ENCODE measurements at regions not wholly inside any gene's neighbourhood (a gene's known extent, or its start where the extent isn't known, plus 50 kb on each side); places are given as distances from the start of the nearest gene placed in this dataset.

- no peak for TF ChIP-seq CTCF (IDR thresholded peaks at IDR 0.05; ENCODE audit: low read depth, low read length, poor library complexity, severe bottlenecking)
- no peak for TF ChIP-seq EZH2phosphoT487 (IDR thresholded peaks at IDR 0.05; ENCODE audit: borderline replicate concordance, low read length)
Measured at GRCh38 chr14:94839348-94839747, 69.4 kb upstream of the GSC start.

Data from DOHH2 (cell line).